ENCODE measurements at regions not wholly inside any gene's neighbourhood (a gene's known extent, or its start where the extent isn't known, plus 50 kb on each side); places are given as distances from the start of the nearest gene placed in this dataset.
"Not testable (repeated sequence)": the region's sequence is repeated elsewhere in the genome, so short reads cannot be mapped to it uniquely, and the experiment has no call there.

DNA sequence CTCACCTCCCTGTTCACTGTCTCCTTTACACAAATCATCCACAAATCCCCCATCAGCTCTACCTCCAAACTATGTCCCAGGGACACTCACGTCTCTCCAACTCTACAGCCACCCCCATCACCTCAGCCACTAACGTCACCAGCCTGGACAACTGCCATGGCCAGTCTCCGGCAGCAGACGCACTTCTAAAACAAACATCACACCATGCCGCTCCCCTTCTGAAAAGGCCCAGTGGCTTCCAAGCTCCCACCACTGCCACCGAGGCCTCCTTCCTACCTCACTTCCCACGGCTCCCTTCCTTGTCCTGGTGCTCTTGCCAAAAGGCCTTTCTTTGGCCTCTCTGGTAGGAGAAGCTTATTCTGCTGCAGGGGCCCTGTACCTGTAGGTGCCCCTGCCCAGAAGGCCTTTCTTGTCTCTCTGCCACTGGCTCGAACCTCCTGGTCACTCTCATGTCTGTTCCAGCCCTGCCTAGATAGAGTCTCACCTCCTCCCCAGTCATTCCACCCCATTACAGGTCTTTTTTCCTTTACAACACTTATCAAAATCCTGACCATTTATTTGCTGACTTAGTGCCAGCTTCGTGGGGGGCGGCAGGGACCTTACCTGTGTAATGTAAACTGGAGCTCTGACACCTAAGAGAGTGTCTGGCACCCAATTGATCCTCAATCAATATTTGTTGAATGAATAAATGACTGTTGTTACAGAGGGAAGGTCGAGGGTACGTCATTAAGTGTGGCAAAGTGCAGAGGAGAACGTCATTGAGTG is 304.2 kb downstream of the GOLGA6L6 start:
- not testable (repeated sequence) for DNase-seq

DNA sequence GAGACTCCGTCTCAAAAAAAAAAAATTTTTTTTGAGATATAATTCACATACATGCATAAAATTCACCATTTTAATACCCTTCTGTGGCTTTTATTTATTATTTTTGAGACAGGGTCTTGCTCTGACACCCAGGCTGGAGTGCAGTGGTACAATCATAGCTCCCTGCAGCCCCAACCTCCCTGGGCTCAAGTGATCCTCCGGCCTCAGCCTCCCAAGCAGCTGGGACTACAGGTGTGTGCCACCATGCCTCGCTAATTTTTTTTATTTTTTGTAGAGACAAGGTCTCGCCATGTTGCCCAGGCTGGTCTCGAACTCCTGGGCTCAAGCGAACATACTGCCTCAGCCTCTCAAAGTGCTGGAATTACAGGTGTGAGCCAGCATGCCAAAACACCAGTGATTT is 305.9 kb downstream of the GOLGA6L6 start:
- not testable (repeated sequence) for DNase-seq

DNA sequence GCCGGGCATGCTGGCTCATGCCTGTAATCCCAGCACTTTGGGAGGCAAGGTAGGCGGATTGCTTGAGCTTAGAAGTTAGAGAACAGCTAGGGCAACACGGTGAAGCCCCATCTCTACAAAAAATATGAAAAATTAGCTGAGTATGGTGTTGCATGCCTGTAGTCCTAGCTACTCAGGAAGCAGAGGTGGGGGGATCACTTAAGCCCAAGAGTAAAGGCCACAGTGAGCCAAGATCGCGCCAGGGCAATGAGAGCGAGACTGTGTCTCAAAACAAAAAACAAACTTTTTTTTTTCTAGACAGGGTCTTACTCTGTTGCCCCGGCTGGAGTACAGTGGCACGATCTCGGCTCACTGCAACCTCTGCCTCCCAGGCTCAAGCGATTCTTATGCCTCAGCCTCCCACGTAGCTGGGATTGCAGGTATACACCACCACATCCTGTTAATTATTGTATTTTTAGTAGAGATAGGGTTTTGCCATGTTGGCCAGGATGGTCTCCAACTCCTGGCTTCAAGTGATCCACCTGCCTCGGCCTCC is 307.5 kb downstream of the GOLGA6L6 start:
- not testable (repeated sequence) for DNase-seq

DNA sequence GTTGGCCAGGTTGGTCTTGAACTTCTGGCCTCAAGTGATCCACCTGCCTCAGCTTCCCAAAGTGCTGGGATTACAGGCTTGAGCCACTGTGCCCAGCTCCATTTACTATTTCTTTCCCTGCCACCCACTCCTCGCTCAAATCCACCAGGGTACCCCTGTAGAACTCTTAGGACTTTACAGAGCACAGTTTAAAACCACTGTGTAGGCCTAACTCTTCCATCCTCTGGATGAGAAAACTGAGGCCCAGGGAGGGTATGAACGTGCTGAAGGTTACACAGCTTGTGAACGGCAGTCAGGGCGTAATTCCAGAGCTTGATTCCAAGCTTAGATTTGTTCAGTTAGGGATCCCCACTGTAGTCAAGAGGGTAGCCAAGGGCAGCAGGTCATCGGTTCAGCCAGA is 309.1 kb downstream of the GOLGA6L6 start:
- not testable (repeated sequence) for DNase-seq

DNA sequence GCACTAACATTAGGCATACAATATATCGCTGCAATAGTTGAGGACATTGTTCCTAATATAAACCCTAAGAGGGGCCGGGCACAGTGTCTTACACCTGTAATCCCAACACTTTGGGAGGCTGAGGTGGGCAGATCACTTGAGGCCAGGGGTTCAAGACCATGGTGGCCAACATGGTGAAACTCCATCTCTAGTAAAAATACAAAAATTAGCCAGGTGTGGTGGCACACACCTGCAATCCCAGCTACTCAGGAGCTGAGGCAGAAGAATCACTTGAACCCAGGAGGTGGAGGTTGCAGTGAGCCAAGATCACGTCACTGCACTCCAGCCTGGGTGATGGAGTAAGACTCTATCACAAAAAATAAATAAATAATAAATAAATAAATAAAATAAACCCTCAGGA is 310.9 kb downstream of the GOLGA6L6 start:
- DNase-seq = not testable (repeated sequence)

DNA sequence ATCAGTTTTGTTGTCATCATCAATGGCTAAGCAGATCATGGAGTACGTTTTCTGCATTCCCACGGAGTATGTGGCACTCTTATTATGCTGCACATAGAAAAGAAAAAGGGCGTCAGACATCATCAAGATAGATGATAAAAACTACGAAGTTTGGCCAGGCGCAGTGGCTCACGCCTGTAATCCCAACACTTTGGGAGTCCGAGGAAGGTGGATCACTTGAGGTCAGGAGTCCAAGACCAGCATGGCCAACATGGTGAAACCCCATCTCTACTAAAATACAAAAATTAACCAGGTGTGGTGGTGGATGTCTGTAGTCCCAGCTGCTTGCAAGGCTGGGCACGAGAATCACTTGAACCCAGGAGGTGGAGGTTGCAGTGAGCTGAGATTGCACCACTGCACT is 312.8 kb downstream of the GOLGA6L6 start:
- not testable (repeated sequence) for DNase-seq

DNA sequence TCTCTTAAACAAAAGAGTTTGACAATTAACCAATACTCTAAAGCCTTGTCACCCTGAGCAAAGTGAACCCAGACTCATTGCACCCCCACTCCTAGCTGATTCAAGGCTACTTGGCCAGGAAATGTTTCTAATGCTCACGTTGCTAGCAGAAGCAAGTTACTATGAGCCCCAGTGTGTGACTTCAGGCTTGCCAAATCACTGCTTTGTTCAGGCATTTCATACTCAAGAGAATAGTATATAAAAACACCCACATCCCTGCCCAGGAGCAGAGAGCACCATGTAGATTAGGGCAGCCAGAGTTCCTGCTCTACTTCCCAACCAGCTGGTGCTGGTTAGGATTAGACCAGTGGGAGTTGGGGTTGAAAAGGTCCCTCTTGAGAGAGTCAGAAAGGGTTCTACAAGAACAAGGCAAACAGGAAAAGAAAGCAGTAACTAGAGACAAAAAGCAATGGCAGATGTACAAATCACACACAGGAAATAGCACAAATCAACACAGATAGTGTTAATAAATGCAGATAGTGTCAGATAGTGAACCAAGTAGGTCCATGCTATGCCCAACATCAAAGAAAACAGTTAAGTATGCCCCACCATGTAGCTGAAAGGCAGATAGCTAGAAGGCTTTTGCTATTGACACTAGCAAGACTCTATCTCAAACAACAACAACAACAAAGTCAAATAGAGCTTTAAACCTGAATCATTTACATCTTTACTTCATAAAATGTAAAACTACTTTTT is 314.3 kb downstream of the GOLGA6L6 start:
- DNase-seq = not testable (repeated sequence)

DNA sequence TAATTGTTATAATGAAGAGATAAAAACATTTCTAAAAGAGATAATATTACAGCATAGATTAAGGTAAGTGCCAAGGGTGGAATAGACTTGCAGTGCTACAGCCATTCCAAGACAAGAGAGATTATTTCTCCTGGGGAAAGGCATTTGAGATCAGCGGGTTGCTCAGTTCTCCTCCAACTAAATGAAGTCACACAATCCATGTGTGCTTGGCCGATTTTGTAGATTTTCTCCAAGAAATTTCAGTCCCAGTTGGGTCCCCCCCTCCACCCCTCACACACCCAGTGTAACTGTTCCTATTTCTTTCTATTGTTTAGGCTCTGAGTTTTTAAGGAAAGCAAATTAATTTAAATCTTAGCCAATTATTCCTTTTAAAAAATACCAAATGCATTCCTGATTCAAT is 315.1 kb downstream of the GOLGA6L6 start:
- DNase-seq = not testable (repeated sequence)

DNA sequence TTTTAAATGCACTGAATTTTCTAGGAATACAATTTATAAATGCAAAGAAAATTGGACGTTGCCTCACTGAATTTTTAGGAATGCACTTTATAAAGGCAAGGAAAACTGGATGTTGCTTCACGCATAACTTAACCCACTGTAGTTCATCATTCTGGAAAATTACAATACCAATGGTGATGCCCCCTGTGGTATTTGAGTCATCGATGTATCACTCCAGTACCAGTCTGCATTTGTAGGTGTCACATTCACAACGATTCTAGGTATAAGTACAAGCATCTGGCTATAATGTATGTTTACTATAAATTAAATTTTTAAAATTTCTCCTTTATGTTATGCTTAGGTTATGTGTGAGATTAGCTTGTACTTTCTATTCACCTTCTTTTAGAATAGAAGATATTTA is 320.5 kb downstream of the GOLGA6L6 start:
- DNase-seq = not testable (repeated sequence)

DNA sequence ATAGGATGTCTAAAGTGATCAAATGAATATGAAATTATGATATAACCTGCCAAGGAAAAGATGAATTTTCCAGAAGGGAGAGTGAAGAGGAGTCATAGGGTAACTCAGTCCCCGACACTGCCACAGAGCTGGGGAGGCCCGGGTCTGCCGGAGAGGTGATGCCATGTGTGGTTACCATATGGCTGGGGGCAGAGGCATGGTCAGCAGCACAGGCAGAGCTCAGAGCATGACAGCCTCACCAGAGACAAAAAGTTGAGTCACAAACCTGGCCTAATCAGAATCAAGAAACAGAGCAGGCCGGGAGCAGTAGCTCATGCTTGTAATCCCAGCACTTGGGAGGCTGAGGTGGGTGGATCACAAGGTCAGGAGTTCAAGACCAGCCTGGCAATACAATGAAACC is 322.4 kb downstream of the GOLGA6L6 start:
- DNase-seq = not testable (repeated sequence)

DNA sequence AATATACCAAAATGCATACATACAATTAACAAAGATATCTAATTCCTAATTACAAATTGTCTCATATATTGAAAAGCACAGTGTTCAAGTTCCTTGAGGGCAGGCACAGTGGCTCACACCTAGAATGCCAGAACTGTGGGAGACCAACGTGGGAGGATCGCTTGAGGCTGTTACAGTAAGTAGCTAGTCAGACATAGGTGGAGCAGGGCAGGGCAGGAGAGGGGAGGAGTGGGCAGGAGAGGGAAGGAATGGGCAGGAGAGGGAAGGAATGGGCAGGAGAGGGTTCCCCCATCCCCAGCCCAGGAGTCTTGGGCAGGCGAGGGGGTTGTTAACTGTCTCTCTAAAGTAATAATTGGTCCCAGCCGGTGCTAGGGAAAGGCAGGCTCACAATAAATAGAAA is 325.9 kb downstream of the GOLGA6L6 start:
- DNase-seq = not testable (repeated sequence)

DNA sequence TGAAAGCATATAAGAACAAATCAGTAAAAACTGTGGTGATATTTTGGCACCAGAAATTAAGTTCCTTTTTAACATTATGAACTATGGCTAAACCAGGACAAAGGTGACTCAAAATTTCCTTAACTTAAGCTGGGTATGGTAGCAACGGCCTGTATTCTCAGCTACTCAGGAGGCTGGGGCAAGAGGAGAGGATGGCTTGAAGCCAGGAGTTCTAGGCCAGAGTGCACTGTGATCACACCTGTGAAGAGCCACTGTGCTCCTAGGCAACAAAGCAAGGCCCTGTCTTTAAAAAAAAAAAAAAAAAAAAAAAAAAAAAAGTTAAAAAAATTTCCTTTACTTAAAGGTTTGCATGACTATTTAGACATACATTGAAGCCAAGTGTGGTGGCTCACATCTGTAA is 327.5 kb downstream of the GOLGA6L6 start:
- DNase-seq = not testable (repeated sequence)

DNA sequence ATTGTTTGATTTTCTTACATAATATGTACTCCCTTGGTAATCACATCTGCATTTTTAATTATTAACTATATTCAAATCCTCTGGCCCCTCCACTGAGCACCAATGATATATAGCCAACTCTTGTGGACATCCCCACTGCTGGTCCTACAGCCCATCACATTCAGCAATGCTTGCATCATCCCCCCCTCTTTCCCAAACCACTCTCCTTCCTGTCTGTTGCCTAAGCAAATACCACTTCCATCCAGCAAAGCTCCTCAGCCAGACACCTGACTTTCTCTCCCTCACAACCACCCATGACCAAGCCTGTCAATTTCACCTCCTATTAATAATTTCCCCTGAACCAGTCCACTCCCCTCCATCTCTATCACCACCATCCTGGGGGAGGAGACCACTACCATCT is 330.1 kb downstream of the GOLGA6L6 start:
- DNase-seq = not testable (repeated sequence)

DNA sequence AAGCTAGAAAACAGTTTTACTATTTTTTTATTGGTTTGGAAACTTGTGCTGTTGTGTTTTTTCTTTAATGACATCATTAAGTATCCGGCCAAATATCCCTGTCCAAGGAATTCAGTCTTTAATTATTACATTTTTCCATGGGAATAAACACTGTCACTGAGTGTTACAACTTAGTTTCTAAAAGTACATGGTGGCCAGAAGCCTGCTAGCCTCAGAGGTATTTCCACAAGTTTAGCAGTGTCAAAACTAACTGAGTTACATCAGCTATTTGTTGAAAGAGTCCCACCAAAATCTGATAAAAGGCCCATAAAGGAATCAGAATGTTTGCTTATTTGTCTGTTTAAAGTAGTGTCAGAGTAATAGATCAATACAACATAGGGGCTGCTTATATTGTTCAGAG is 331.6 kb downstream of the GOLGA6L6 start:
- not testable (repeated sequence) for DNase-seq

DNA sequence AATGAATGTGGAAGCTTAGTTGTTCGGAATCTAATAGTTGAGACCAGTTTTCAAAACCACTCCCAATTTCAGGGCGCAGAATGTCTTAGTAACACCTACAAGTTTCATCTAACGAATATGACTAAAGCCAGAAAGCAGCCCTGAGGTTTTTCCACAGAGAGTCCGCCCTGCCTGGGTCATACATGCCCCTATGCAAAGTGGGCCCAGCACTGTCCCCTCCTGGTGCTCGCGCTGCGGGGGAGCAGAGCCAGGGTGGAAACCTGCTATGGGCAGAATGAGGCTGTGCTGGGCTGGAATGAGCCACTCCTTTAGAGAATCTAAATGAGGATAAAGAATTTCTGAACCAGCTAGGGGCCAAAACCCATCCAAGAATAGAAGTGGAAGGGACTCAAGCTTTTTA is 334.0 kb downstream of the GOLGA6L6 start:
- not testable (repeated sequence) for DNase-seq

DNA sequence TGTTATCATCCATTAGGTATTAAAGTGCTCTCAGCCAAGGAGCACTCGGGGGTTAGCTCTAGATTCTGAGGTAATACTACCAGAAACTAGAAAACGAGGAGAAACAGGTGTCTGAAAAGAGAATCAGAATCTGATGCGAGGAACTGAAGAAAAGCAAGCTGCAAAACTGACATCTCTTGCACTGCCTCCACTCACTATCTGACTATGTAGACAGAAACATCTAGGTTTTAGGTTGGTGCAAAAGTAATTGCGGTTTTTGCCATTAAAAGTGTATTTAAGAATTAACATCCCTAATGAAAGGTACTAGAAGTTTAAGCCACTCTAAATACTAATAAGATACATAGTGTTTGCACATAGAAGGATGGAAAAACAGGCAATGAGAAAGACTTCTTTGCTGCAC is 334.4 kb downstream of the GOLGA6L6 start:
- not testable (repeated sequence) for DNase-seq

DNA sequence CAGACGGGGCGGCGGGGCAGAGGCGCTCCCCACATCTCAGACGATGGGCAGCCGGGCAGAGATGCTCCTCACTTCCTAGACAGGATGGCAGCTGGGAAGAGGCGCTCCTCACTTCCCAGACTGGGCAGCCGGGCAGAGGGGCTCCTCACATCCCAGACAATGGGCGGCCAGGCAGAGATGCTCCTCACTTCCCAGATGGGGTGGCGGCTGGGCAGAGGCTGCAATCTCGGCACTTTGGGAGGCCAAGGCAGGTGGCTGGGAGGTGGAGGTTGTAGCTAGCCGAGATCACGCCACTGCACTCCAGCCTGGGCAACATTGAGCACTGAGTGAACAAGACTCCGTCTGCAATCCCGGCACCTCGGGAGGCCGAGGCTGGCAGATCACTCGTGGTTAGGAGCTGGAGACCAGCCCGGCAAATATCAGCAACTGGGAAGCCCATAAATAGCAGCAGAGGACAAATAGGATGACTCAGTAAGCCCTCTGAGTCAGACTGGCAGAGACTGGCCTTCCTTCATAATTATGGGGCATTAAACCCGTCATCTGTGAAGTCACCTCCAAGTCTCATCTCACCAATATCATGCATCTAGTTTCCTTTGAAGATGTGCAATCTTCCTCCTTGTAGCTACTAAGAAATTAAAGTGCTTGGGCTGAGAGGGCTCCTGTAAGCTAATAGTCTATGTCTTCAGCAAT is 337.3 kb downstream of the GOLGA6L6 start:
- DNase-seq = not testable (repeated sequence)

DNA sequence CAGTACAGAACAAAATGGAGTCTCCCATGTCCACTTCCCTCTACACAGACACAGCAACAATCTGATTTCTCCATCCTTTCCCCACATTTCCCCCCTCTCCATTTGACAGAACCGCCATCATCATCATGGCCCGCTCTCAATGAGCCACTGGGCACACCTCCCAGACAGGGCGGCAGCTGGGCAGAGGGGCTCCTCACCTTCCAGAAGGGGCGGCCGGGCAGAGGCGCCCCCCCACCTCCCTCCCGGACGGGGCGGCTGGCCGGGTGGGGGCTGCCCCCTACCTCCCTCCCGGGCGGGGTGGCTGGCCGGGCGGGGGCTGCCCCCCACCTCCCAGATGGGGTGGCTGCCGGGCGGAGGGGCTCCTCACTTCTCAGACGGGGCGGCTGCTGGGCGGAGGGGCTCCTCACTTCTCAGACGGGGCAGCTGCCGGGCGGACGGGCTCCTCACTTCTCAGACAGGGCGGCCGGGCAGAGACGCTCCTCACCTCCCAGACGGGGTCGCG is 337.9 kb downstream of the GOLGA6L6 start:
- not testable (repeated sequence) for DNase-seq

DNA sequence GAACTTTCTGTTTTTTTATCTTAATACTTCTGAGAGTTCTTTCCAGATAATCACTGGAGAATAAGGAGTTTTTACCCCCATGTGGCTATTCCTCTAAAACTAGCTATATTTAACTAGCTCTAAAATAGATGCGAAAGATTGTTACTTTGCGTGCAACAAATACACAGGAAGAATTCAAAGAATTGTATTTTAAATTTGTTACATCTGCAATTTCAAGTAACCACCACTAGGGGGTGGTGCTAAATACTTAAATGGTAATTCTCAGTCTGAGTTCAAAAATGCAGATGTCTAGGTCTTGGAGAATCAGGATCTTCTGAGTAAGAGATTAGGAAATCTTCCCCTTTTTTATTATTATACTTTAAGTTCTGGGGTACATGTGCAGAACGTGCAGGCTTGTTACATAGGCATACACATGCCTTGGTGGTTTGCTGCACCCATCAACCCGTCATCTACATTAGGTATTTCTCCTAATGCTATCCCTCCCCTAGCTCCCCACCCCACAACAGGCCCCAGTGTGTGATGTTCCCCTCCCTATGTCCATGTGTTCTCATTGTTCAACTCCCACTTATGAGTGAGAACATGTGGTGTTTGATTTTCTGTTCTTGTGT is 346.9 kb downstream of the GOLGA6L6 start:
- not testable (repeated sequence) for DNase-seq

DNA sequence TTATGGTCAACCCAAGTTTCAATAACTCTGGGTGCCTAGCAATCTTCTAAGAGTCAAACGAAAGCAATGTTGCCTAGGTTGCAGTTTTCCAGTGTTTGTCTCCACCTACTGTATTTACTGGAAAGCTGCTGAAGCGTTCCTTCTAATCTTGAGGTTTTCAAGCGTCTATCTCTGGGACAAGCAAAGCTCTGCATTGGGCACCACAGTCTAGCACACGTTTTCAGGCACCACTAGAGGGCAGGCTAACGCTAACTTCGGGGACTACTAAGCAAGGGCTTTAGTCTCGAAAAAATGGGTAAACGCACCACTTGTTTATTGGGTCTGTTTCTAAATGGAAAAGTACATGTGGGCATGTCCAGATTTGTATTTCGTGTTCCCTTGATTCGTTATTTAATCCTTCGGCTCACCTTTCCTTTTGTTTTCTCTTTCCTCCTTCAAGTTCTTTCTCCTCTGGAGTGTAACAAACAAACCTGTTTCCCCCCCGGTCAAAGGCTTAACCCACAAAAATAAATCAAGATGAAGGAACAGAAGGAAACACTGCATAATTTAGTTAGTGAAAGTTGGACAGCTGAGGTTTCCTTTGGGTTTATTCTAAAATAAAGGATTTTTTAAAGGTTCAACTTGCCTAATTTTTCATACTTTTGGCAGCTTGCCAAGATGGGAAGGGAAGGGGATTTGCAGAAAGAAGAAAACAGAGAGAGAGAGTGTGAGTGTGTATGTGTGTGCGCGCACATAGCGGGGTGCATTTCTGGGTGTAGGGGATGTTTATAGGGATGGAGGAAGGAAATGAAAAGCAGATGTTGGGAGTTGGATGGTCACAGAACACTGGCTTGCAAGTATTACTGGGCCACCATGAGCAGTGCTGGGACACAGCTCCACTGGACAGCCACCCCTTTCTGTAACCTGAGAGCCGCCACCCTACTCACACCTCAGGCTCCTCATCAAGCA is 348.3 kb downstream of the GOLGA6L6 start:
- DNase-seq = peak in 1 of 3 donors; percentile 3

All from muscle of back (tissue), 3 donors.